ENCODE measurements at regions not wholly inside any gene's neighbourhood (a gene's known extent, or its start where the extent isn't known, plus 50 kb on each side); places are given as distances from the start of the nearest gene placed in this dataset.

GRCh38 chr4:157550028-157550427, 329.5 kb downstream of the GRIA2 start:
- ATAC-seq: no peak
- no peaks in the 10 kb centered on the region for H3K9me3 ChIP-seq
- no peaks in the 10 kb centered on the region for H3K4me1 ChIP-seq (ENCODE audit: low read depth)
- no peaks in the 10 kb centered on the region for H3K36me3 ChIP-seq (ENCODE audit: low read depth)
- DNase-seq: no peak
- intact Hi-C loops (cut with DNase I, micrococcal nuclease): no loop called here
- no peak for TF ChIP-seq CTCF (IDR thresholded peaks at IDR 0.05)
- H3K4me3 ChIP-seq: no peak overlapping the region

GRCh38 chr4:157527954-157528353, 307.4 kb downstream of the GRIA2 start:
- TF ChIP-seq CTCF (IDR thresholded peaks at IDR 0.05): no peak
- DNase-seq: no peak
- intact Hi-C loops (cut with DNase I, micrococcal nuclease): no loop called here

GRCh38 chr4:157521906-157522305, 301.4 kb downstream of the GRIA2 start:
- DNase-seq (no peak), ATAC-seq (no peak)
- H3K4me3 ChIP-seq: no peak overlapping the region
- H3K9me3 ChIP-seq: peaks cover 15% of the 10 kb centered on the region
- H3K4me1 ChIP-seq (ENCODE audit: low read depth): no peaks in the 10 kb centered on the region
- H3K36me3 ChIP-seq (ENCODE audit: low read depth): no peaks in the 10 kb centered on the region
- intact Hi-C loops (cut with DNase I, micrococcal nuclease): no loop called here
- no peak for TF ChIP-seq CTCF (IDR thresholded peaks at IDR 0.05)

More at GRCh38 chr4:157527954-157528353, 307.4 kb downstream of the GRIA2 start:
- H3K9me3 ChIP-seq: peaks cover 30% of the 10 kb centered on the region
- H3K4me1 ChIP-seq (ENCODE audit: low read depth): no peaks in the 10 kb centered on the region
- ATAC-seq: no peak
- H3K36me3 ChIP-seq (ENCODE audit: low read depth): no peaks in the 10 kb centered on the region
- H3K4me3 ChIP-seq: no peak overlapping the region

- no peak overlapping the region for H3K4me3 ChIP-seq
- DNase-seq (no peak), ATAC-seq (no peak)
- H3K36me3 ChIP-seq (ENCODE audit: low read depth): no peaks in the 10 kb centered on the region
- TF ChIP-seq CTCF (IDR thresholded peaks at IDR 0.05): no peak
- H3K4me1 ChIP-seq (ENCODE audit: low read depth): no peaks in the 10 kb centered on the region
- H3K9me3 ChIP-seq: no peaks in the 10 kb centered on the region
- intact Hi-C loops (cut with DNase I, micrococcal nuclease): no loop called here
Observed at GRCh38 chr4:157514711-157515110, 294.2 kb downstream of the GRIA2 start.

- H3K9me3 ChIP-seq: no peaks in the 10 kb centered on the region
- H3K4me1 ChIP-seq (ENCODE audit: low read depth): no peaks in the 10 kb centered on the region
- no peaks in the 10 kb centered on the region for H3K36me3 ChIP-seq (ENCODE audit: low read depth)
- ATAC-seq (no peak), DNase-seq (no peak)
- intact Hi-C loops (cut with DNase I, micrococcal nuclease): no loop called here
- no peak overlapping the region for H3K4me3 ChIP-seq
- no peak for TF ChIP-seq CTCF (IDR thresholded peaks at IDR 0.05)
Observed at GRCh38 chr4:157509341-157509740, 288.8 kb downstream of the GRIA2 start.

GRCh38 chr4:157502656-157503055, 282.1 kb downstream of the GRIA2 start:
- intact Hi-C loops (cut with DNase I, micrococcal nuclease): no loop called here
- no peaks in the 10 kb centered on the region for H3K9me3 ChIP-seq
- TF ChIP-seq CTCF (IDR thresholded peaks at IDR 0.05): no peak
- DNase-seq: no peak
- H3K36me3 ChIP-seq (ENCODE audit: low read depth): no peaks in the 10 kb centered on the region
- no peaks in the 10 kb centered on the region for H3K4me1 ChIP-seq (ENCODE audit: low read depth)
- ATAC-seq: no peak
- no peak overlapping the region for H3K4me3 ChIP-seq

Measured in mucosa of descending colon (tissue), 3 donors.